CD4-positive, alpha-beta T cell (primary cell): ENCODE measurements at regions not wholly inside any gene's neighbourhood (a gene's known extent, or its start where the extent isn't known, plus 50 kb on each side); places are given as distances from the start of the nearest gene placed in this dataset.
"Not testable (repeated sequence)": the region's sequence is repeated elsewhere in the genome, so short reads cannot be mapped to it uniquely, and the experiment has no call there.

Source experiments
- ATAC-seq: fragments of 200-7000 bp; cut with Tn5 transposase; one replicate; pipeline ENCODE4 v1.10.0; 2022; ENCODE audit warnings: mild to moderate bottlenecking; ENCODE audit not compliant: poor library complexity
- CTCF ChIA-PET: fragments of 350-600 bp; sonication (Branson Sonifier 250); formaldehyde crosslinking; loops from one replicate; lab custom pipeline; 2021; ENCODE audit warnings: antibody characterized with exemption, inconsistent platforms; lab: Charles Lee
- POLR2A ChIA-PET: fragments of 350-600 bp; sonication (Branson Sonifier 250); formaldehyde crosslinking; loops from one replicate; lab custom pipeline; 2021; ENCODE audit warnings: antibody characterized with exemption, inconsistent platforms; lab: Charles Lee
- DNase-seq, 14 experiments: peaks; one replicate each; pipeline ENCODE4 v3.0.0-alpha.2; 2013 to 2020; ENCODE audit warnings: mixed read lengths in 2 of 14
- H3K27ac ChIP-seq, 2 donors: one replicate each; pipeline versions ENCODE4 v1.5.1 to v1.7.0; 2013; ENCODE audit warnings: low read length in 2 of 2, low read depth in 1 of 2, mild to moderate bottlenecking in 1 of 2
- H3K27me3 ChIP-seq, 2 experiments: 1 replicate in 1 of 2; 2 replicates in 1 of 2; pipeline versions ENCODE4 v1.6.1 to v1.7.0; 2013; ENCODE audit warnings: low read length in 2 of 2, control low read depth in 1 of 2, mild to moderate bottlenecking in 1 of 2, moderate library complexity in 1 of 2; ENCODE audit not compliant: insufficient read depth in 2 of 2, control insufficient read depth in 1 of 2
- H3K36me3 ChIP-seq: one replicate; pipeline ENCODE4 v1.6.1; 2013; ENCODE audit warnings: low read length, control low read depth; ENCODE audit not compliant: insufficient read depth
- H3K4me1 ChIP-seq: one replicate; pipeline ENCODE4 v1.6.1; 2013; ENCODE audit warnings: low read length, control low read depth; ENCODE audit not compliant: insufficient read depth
- H3K4me3 ChIP-seq: one replicate; pipeline ENCODE4 v1.5.1; 2013; ENCODE audit warnings: mild to moderate bottlenecking, low read length, moderate library complexity
- H3K9me3 ChIP-seq, 2 experiments: 1 replicate in 1 of 2; 2 replicates in 1 of 2; pipeline versions ENCODE4 v1.6.1 to v1.7.0; 2013; ENCODE audit warnings: low read length in 2 of 2, mild to moderate bottlenecking in 2 of 2, control low read depth in 1 of 2, moderate library complexity in 1 of 2; ENCODE audit not compliant: control insufficient read depth in 1 of 2, insufficient read depth in 1 of 2
- H3K27ac Mint-ChIP-seq: one replicate; pipeline ENCODE4 v1.8.0; 2020; ENCODE audit warnings: mixed read lengths
- H3K27me3 Mint-ChIP-seq: one replicate; pipeline ENCODE4 v1.8.0; 2021; ENCODE audit warnings: mixed read lengths
- H3K36me3 Mint-ChIP-seq: one replicate; pipeline ENCODE4 v1.8.0; 2021; ENCODE audit warnings: low read depth, mixed read lengths
- H3K4me1 Mint-ChIP-seq: one replicate; pipeline ENCODE4 v1.8.0; 2021; ENCODE audit warnings: low read depth, mixed read lengths
- H3K4me3 Mint-ChIP-seq: one replicate; pipeline ENCODE4 v1.8.0; 2020; ENCODE audit warnings: mild to moderate bottlenecking, mixed read lengths
- H3K9me3 Mint-ChIP-seq: one replicate; pipeline ENCODE4 v1.8.0; 2020; ENCODE audit warnings: mixed read lengths
- CTCF ChIP-seq: fragments of 200-600 bp; IDR thresholded peaks from one replicate; pipeline ENCODE4 v1.8.0; 2022; ENCODE audit warnings: antibody characterized with exemption, mild to moderate bottlenecking
- intact Hi-C, 2 experiments: fragments of 100-400 bp; cut with DNase I in 1 of 2; cut with micrococcal nuclease in 1 of 2; formaldehyde crosslinking; loops; one replicate each; pipeline versions ENCODE4 v1.15.1 to v1.9.0; 2023 to 2025; cut with DNase I, micrococcal nuclease

GRCh38 chr19:20371911-20372310, 193.7 kb downstream of the ZNF737 start:
- intact Hi-C loops, result no loop called here
- H3K27ac ChIP-seq, result no peak overlapping the region
- no peaks in the 10 kb centered on the region for H3K27me3 Mint-ChIP-seq
- H3K4me3 ChIP-seq, result no peak overlapping the region
- ChIA-PET CTCF (no interaction called here), POLR2A (no interaction called here)
- peaks cover 8% of the 10 kb centered on the region for H3K9me3 Mint-ChIP-seq
- no peak for DNase-seq
- no peak for ATAC-seq
- peaks cover 0 to 11% of the 10 kb centered on the region in 2 experiments for H3K9me3 ChIP-seq
- no peak overlapping the region for H3K27ac Mint-ChIP-seq
- no peaks in the 10 kb centered on the region for H3K4me1 Mint-ChIP-seq
- no peaks in the 10 kb centered on the region for H3K4me1 ChIP-seq
- H3K36me3 Mint-ChIP-seq, result no peaks in the 10 kb centered on the region
- H3K4me3 Mint-ChIP-seq, result no peak overlapping the region
- no peaks in the 10 kb centered on the region for H3K36me3 ChIP-seq
- H3K27me3 ChIP-seq, result no peaks in the 10 kb centered on the region
- no peak for TF ChIP-seq CTCF

- H3K4me1 ChIP-seq, H3K27me3 ChIP-seq, H3K4me3 Mint-ChIP-seq, ATAC-seq, H3K36me3 Mint-ChIP-seq, H3K9me3 Mint-ChIP-seq, H3K4me1 Mint-ChIP-seq, H3K27ac ChIP-seq, DNase-seq, CTCF ChIA-PET, H3K36me3 ChIP-seq, H3K9me3 ChIP-seq, H3K27ac Mint-ChIP-seq, POLR2A ChIA-PET, intact Hi-C loops, H3K27me3 Mint-ChIP-seq, H3K4me3 ChIP-seq: not testable (repeated sequence)
Observed at GRCh38 chr19:20371304-20371703, 194.3 kb downstream of the ZNF737 start.

- Histone ChIP-seq H3K9me3 (peaks cover 0 to 4% of the 10 kb centered on the region in 2 experiments), H3K4me1 (no peaks in the 10 kb centered on the region), H3K27me3 (no peaks in the 10 kb centered on the region), H3K36me3 (no peaks in the 10 kb centered on the region), H3K4me3 (no peak overlapping the region), H3K27ac (no peak overlapping the region)
- peaks cover 3% of the 10 kb centered on the region for H3K9me3 Mint-ChIP-seq
- no peaks in the 10 kb centered on the region for H3K4me1 Mint-ChIP-seq
- DNase-seq (peak in 1 of 14 experiments; percentile 15), ATAC-seq (no peak)
- no peak overlapping the region for H3K27ac Mint-ChIP-seq
- no peaks in the 10 kb centered on the region for H3K27me3 Mint-ChIP-seq
- no peak for TF ChIP-seq CTCF
- intact Hi-C loops, result no loop called here
- ChIA-PET CTCF (no interaction called here), POLR2A (no interaction called here)
- no peak overlapping the region for H3K4me3 Mint-ChIP-seq
- no peaks in the 10 kb centered on the region for H3K36me3 Mint-ChIP-seq
Observed at GRCh38 chr19:20367811-20368294, 197.7 kb downstream of the ZNF737 start.

- Histone ChIP-seq H3K36me3 (no peaks in the 10 kb centered on the region), H3K4me1 (no peaks in the 10 kb centered on the region), H3K4me3 (no peak overlapping the region), H3K27me3 (no peaks in the 10 kb centered on the region), H3K9me3 (peaks cover 0 to 4% of the 10 kb centered on the region in 2 experiments), H3K27ac (no peak overlapping the region)
- Mint-ChIP-seq H3K4me3 (no peak overlapping the region), H3K9me3 (no peaks in the 10 kb centered on the region), H3K27ac (no peak overlapping the region), H3K36me3 (no peaks in the 10 kb centered on the region), H3K27me3 (no peaks in the 10 kb centered on the region), H3K4me1 (no peaks in the 10 kb centered on the region)
- DNase-seq (no peak), ATAC-seq (no peak)
- CTCF ChIA-PET, result no interaction called here
- TF ChIP-seq CTCF, result no peak
- POLR2A ChIA-PET, result no interaction called here
- intact Hi-C loops, result no loop called here
Observed at GRCh38 chr19:20365146-20365545, 198.1 kb downstream of the ZNF486 start.
